Testis (tissue), 2 donors: ENCODE measurements at regions not wholly inside any gene's neighbourhood (a gene's known extent, or its start where the extent isn't known, plus 50 kb on each side); places are given as distances from the start of the nearest gene placed in this dataset.

Experiments used
- CTCF ChIP-seq, 3 experiments: fragments of 450-650 bp in 2 of 3; fragments of 200-600 bp in 1 of 3; sonication (generic) in 1 of 3; IDR thresholded peaks; one replicate each; pipeline ENCODE4 v1.5.1; 2016 to 2019; ENCODE audit warnings: antibody characterized with exemption in 3 of 3, mild to moderate bottlenecking in 2 of 3, moderate library complexity in 1 of 3
- POLR2A ChIP-seq: fragments of 450-650 bp; IDR thresholded peaks from one replicate; pipeline ENCODE4 v1.6.1; 2017; ENCODE audit warnings: antibody characterized with exemption, mild to moderate bottlenecking, moderate library complexity

GRCh38 chr10:130638991-130639390, 502.8 kb downstream of the GLRX3 start:
- TF ChIP-seq CTCF (IDR thresholded peaks at IDR 0.05) (no peak), POLR2A (no peak)
